ENCODE measurements at regions not wholly inside any gene's neighbourhood (a gene's known extent, or its start where the extent isn't known, plus 50 kb on each side); places are given as distances from the start of the nearest gene placed in this dataset.

DNA sequence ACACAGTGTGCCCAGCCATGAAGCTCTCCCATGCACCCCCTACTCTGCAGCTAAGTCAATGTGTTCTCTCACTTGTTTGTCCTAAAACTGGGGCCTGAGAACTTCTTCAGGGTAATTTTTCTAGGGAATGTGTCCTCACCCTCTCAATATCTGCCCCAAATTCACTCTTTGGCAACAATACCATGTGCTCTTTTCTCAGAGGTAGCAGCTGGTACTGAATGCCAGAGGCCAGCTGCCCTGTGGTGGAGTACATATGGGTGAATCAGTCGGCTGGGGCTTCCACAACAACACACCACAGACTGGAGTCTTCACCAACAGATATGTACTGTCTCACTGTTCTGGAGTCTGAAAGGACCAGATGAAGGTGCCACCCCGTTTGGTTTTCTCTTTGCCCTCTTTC, 97.7 kb upstream of the TOP3B start:
- H3K27me3 ChIP-seq (ENCODE audit: control insufficient read depth in 4 of 4, insufficient read depth in 4 of 4, low read length in 3 of 4): no peaks in the 10 kb centered on the region
- no peak overlapping the region for H3K9ac ChIP-seq (ENCODE audit: low read depth in 1 of 2, low read length in 2 of 2)
- 76% methylated on average over 2 of the region's 2 CpGs for whole genome bisulfite sequencing
- no peak for DNase-seq (ENCODE audit: low spot score)
- H3K27ac ChIP-seq (ENCODE audit: low read depth in 1 of 2, low read length in 2 of 2): no peak overlapping the region
- H3K36me3 ChIP-seq (ENCODE audit: control insufficient read depth in 4 of 4, insufficient read depth in 3 of 4, low read depth in 1 of 4, low read length in 3 of 4): no peaks in the 10 kb centered on the region
- peaks cover 0 to 3% (median 2%) of the 10 kb centered on the region in 4 donors for H3K4me1 ChIP-seq (ENCODE audit: control insufficient read depth in 4 of 4, insufficient read depth in 4 of 4, low read length in 3 of 4)
- H3K9me3 ChIP-seq (ENCODE audit: control insufficient read depth in 4 of 4, low read length in 3 of 4): no peaks in the 10 kb centered on the region
- H3K4me3 ChIP-seq (ENCODE audit: low read depth in 1 of 3, low read length in 3 of 3): no peak overlapping the region
- TF ChIP-seq YY1 (IDR thresholded peaks at IDR 0.05) (no peak), TAF1 (conservative IDR thresholded peaks at IDR 0.05) (no peak), FOXA2 (IDR thresholded peaks at IDR 0.05) (no peak), HNF4A (conservative IDR thresholded peaks at IDR 0.05) (no peak), NR2F2 (IDR thresholded peaks at IDR 0.05) (no peak), ZBTB33 (IDR thresholded peaks at IDR 0.05) (no peak), MAX (IDR thresholded peaks at IDR 0.05) (no peak), RXRA (IDR thresholded peaks at IDR 0.05) (no peak), GABPA (IDR thresholded peaks at IDR 0.05 in 1 of 2, conservative IDR thresholded peaks at IDR 0.05 in 1 of 2) (no peak), RAD21 (IDR thresholded peaks at IDR 0.05) (no peak), SP1 (IDR thresholded peaks at IDR 0.05) (no peak)
- TF ChIP-seq, protein P1, sequence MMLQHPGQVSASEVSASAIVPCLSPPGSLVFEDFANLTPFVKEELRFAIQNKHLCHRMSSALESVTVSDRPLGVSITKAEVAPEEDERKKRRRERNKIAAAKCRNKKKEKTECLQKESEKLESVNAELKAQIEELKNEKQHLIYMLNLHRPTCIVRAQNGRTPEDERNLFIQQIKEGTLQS (IDR thresholded peaks at IDR 0.05): no peak
- TF ChIP-seq, protein P2, sequence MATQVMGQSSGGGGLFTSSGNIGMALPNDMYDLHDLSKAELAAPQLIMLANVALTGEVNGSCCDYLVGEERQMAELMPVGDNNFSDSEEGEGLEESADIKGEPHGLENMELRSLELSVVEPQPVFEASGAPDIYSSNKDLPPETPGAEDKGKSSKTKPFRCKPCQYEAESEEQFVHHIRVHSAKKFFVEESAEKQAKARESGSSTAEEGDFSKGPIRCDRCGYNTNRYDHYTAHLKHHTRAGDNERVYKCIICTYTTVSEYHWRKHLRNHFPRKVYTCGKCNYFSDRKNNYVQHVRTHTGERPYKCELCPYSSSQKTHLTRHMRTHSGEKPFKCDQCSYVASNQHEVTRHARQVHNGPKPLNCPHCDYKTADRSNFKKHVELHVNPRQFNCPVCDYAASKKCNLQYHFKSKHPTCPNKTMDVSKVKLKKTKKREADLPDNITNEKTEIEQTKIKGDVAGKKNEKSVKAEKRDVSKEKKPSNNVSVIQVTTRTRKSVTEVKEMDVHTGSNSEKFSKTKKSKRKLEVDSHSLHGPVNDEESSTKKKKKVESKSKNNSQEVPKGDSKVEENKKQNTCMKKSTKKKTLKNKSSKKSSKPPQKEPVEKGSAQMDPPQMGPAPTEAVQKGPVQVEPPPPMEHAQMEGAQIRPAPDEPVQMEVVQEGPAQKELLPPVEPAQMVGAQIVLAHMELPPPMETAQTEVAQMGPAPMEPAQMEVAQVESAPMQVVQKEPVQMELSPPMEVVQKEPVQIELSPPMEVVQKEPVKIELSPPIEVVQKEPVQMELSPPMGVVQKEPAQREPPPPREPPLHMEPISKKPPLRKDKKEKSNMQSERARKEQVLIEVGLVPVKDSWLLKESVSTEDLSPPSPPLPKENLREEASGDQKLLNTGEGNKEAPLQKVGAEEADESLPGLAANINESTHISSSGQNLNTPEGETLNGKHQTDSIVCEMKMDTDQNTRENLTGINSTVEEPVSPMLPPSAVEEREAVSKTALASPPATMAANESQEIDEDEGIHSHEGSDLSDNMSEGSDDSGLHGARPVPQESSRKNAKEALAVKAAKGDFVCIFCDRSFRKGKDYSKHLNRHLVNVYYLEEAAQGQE (IDR thresholded peaks at IDR 0.05): no peak
- TF ChIP-seq, protein P3, sequence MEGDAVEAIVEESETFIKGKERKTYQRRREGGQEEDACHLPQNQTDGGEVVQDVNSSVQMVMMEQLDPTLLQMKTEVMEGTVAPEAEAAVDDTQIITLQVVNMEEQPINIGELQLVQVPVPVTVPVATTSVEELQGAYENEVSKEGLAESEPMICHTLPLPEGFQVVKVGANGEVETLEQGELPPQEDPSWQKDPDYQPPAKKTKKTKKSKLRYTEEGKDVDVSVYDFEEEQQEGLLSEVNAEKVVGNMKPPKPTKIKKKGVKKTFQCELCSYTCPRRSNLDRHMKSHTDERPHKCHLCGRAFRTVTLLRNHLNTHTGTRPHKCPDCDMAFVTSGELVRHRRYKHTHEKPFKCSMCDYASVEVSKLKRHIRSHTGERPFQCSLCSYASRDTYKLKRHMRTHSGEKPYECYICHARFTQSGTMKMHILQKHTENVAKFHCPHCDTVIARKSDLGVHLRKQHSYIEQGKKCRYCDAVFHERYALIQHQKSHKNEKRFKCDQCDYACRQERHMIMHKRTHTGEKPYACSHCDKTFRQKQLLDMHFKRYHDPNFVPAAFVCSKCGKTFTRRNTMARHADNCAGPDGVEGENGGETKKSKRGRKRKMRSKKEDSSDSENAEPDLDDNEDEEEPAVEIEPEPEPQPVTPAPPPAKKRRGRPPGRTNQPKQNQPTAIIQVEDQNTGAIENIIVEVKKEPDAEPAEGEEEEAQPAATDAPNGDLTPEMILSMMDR (IDR thresholded peaks at IDR 0.05; ENCODE audit: low read depth, low read length, missing input control): no peak

- 86% methylated on average over 6 of the region's 6 CpGs for WGBS
- H3K27ac ChIP-seq (ENCODE audit: low read depth in 1 of 2, low read length in 2 of 2): no peak overlapping the region
- H3K4me3 ChIP-seq (ENCODE audit: low read depth in 1 of 3, low read length in 3 of 3): no peak overlapping the region
- H3K9ac ChIP-seq (ENCODE audit: low read depth in 1 of 2, low read length in 2 of 2): no peak overlapping the region
- TF ChIP-seq HNF4G (IDR thresholded peaks at IDR 0.05) (no peak), TAF1 (conservative IDR thresholded peaks at IDR 0.05) (no peak), ZBTB33 (IDR thresholded peaks at IDR 0.05) (no peak), HNF4A (conservative IDR thresholded peaks at IDR 0.05) (no peak), FOXA2 (IDR thresholded peaks at IDR 0.05) (no peak)
- TF ChIP-seq, protein P1 (IDR thresholded peaks at IDR 0.05): no peak
- TF ChIP-seq, protein P3 (IDR thresholded peaks at IDR 0.05; ENCODE audit: low read depth, low read length, missing input control): no peak
- H3K9me3 ChIP-seq (ENCODE audit: control insufficient read depth in 4 of 4, low read length in 3 of 4): no peaks in the 10 kb centered on the region
- no peaks in the 10 kb centered on the region for H3K36me3 ChIP-seq (ENCODE audit: control insufficient read depth in 4 of 4, insufficient read depth in 3 of 4, low read depth in 1 of 4, low read length in 3 of 4)
- H3K4me1 ChIP-seq (ENCODE audit: control insufficient read depth in 4 of 4, insufficient read depth in 4 of 4, low read length in 3 of 4): peaks cover 4 to 9% (median 8%) of the 10 kb centered on the region in 4 donors
- H3K27me3 ChIP-seq (ENCODE audit: control insufficient read depth in 4 of 4, insufficient read depth in 4 of 4, low read length in 3 of 4): no peaks in the 10 kb centered on the region
- DNase-seq (ENCODE audit: low spot score): no peak
These were observed 97.0 kb upstream of the TOP3B start for GRCh38 chr22:22079404-22080148.
